ENCODE measurements at regions not wholly inside any gene's neighbourhood (a gene's known extent, or its start where the extent isn't known, plus 50 kb on each side); places are given as distances from the start of the nearest gene placed in this dataset.

DNA sequence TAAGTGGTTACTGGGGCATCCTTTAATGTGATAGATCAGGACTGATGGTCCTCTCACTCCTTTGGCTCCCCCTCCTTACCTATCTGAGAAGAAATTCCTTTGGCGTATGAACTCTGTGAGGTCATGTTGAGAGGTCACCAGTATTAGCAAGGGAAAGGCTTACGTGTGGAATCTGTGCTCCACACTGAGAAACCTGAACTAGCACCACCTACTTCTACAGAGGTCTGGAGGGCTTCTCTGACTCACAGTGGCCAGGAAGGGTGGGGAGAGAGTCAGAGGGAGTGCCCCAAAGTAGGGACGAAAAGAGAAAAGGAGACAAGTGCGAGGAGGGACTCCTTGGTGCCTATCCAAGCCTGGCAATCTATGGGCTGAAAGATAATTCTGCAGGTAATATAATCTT, 348.6 kb downstream of the TNS1 start:
- TF ChIP-seq, protein P1, sequence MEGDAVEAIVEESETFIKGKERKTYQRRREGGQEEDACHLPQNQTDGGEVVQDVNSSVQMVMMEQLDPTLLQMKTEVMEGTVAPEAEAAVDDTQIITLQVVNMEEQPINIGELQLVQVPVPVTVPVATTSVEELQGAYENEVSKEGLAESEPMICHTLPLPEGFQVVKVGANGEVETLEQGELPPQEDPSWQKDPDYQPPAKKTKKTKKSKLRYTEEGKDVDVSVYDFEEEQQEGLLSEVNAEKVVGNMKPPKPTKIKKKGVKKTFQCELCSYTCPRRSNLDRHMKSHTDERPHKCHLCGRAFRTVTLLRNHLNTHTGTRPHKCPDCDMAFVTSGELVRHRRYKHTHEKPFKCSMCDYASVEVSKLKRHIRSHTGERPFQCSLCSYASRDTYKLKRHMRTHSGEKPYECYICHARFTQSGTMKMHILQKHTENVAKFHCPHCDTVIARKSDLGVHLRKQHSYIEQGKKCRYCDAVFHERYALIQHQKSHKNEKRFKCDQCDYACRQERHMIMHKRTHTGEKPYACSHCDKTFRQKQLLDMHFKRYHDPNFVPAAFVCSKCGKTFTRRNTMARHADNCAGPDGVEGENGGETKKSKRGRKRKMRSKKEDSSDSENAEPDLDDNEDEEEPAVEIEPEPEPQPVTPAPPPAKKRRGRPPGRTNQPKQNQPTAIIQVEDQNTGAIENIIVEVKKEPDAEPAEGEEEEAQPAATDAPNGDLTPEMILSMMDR (IDR thresholded peaks at IDR 0.05): no peak
- TF ChIP-seq EZH2 (IDR thresholded peaks at IDR 0.05; ENCODE audit: borderline replicate concordance, insufficient read depth, low read depth, low read length, poor library complexity, severe bottlenecking): no peak
